GM12865 (cell line): ENCODE measurements at regions not wholly inside any gene's neighbourhood (a gene's known extent, or its start where the extent isn't known, plus 50 kb on each side); places are given as distances from the start of the nearest gene placed in this dataset.

Experiments used
- DNase-seq: peaks from one replicate; pipeline ENCODE4 v3.0.0; 2010; ENCODE audit warnings: low read depth
- H3K4me3 ChIP-seq: 2 replicates; pipeline ENCODE4 v1.5.1; 2011; ENCODE audit warnings: mild to moderate bottlenecking, low read depth, low read length, control low read depth
- TF ChIP-seq, protein P1 (sequence below): IDR thresholded peaks from 2 replicates; pipeline ENCODE4 v1.5.1; 2011; ENCODE audit warnings: low read length, control low read depth, low read depth, inconsistent platforms; ENCODE audit not compliant: insufficient read depth; ENCODE audit errors: missing control alignments

DNA sequence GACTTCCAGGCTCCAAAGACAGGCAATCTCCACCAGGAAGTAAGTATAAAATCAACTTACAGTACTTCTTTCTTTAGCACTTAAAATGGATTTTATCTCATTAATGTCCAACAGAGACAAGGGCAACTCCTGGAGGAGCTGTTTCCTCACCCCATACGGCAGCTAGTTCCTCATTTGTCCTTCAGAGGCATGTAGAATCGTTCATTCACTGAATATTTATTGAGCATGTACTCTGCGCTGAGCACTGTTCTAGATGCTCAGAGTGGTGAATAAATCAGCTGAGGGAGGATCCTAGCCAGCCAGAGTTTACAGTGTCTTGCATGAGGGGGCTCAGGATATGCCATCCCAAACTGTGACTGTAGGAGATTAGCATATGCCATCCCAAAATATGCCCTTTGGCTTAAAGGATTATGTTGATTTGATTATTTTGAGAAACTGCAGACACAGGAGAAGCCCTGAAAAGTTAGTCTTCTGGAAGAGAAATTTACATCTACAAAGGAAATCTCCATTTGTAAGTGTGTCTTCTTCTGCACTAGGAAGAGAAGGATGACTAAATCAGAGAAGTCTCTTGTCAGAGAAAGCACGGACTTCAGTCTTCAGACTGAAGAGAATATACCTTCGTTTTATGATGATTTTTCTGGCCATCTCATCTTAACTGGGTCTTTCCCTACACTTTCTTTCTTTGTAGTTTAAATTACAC, 66.9 kb downstream of the BAMBI start:
- TF ChIP-seq, protein P1, sequence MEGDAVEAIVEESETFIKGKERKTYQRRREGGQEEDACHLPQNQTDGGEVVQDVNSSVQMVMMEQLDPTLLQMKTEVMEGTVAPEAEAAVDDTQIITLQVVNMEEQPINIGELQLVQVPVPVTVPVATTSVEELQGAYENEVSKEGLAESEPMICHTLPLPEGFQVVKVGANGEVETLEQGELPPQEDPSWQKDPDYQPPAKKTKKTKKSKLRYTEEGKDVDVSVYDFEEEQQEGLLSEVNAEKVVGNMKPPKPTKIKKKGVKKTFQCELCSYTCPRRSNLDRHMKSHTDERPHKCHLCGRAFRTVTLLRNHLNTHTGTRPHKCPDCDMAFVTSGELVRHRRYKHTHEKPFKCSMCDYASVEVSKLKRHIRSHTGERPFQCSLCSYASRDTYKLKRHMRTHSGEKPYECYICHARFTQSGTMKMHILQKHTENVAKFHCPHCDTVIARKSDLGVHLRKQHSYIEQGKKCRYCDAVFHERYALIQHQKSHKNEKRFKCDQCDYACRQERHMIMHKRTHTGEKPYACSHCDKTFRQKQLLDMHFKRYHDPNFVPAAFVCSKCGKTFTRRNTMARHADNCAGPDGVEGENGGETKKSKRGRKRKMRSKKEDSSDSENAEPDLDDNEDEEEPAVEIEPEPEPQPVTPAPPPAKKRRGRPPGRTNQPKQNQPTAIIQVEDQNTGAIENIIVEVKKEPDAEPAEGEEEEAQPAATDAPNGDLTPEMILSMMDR: no peak
- no peak overlapping the region for H3K4me3 ChIP-seq
- no peak for DNase-seq

DNA sequence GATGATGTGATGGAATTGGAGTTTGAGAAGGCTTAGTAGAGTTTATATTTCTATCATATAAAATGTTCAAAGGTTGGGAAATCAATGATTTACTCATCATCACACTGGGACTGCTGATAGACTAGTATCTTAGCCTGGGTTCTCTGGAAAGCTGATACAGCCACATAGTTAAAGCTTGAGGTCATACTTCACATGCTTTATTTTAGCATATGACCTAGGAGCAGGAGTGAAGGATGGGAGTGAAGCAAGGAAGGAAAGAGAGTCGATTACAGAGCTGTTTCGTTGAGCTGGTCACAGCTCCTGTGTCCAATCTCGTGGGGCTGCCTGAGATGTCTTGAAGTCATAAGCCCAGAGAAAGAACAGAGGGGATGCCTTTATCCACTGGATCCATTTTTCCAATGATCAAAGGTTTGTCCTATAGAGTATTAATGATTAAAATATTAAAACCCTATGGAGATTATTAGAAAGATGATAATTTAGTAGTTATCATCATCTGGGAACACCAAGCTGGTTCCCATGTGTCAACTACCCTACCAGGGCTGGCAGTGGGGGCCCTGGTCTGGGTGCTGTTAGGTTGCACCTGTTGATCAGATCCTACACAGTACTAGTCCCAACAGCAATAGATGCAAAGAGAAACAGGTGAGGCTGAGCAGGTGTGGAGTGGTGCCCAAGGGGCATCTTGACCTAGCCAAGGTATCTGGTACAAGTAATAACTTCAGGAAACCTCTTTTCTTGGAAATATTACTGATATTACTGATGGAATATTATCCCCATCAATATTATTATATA, 77.8 kb downstream of the BAMBI start:
- H3K4me3 ChIP-seq: no peak overlapping the region
- no peak for DNase-seq
- TF ChIP-seq, protein P1: no peak

DNA sequence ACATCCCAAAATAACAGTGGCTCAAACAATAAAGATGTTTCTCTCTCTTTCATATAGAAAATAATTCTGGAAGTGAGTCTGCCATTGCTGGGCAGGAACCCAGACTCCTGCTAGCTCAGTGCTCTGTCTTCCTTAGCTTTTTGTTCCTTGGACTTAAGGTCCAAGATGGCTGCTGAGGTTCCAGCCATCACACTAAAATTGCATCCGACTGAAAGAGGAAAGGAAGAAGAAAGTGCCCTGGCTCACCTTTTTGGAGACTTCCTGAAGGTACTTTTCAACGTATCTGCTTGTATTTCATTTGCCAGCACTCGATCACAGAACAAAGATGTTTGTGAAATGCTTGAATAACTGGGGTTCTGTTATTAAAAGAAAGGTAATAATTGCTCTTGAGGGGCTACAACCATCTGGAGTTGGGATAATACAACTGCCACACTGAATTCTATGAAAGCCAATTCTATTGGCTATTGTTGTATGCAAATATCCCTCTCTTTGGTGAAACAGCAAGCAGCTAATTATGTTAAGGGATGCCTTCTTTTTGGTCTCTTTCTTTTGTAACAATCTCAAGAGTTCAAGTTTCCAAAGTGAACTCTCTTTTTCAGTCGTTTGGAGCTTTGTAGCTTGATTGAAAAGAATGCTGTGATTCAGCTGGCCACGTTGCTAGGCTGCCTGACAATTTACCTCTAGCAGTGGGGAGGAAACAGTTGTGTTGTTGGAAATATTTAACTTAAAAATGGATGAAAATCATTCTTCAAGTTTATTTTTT, 83.9 kb downstream of the BAMBI start:
- TF ChIP-seq, protein P1: no peak
- DNase-seq: no peak
- H3K4me3 ChIP-seq: no peak overlapping the region

DNA sequence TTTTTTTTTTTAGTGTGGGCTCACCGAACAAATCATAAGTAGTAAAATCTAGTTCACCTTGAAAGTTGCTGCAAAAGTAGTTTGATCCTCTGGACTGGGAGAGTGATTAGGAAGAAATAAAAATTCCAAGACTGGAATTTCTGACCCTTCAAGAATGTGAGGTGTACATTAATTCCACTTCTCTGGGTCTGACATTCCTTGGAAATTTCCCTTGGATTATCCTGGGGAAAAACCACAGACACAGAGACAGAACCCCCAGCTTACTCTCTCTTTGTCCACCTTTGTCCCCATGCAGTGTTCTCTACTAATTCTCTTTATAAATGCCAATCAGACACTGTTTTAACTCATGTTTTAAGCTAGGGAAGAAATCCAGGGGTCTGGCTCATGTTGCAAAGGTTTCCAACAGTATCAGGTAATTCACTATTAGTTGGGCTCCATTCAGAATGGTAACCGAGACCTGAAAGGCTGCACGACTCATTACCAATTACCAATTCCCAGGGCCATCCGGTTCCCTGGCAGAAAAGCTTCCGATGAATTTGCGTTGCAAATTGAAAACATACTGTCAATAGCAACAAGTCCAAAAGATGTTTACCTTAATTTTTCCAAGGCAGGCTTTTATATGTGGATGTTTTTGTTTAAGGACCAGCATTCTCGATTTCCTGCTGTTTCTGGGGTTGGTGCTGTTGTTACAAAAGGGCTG, 86.3 kb downstream of the BAMBI start:
- TF ChIP-seq, protein P1: no peak
- H3K4me3 ChIP-seq: no peak overlapping the region
- no peak for DNase-seq

DNA sequence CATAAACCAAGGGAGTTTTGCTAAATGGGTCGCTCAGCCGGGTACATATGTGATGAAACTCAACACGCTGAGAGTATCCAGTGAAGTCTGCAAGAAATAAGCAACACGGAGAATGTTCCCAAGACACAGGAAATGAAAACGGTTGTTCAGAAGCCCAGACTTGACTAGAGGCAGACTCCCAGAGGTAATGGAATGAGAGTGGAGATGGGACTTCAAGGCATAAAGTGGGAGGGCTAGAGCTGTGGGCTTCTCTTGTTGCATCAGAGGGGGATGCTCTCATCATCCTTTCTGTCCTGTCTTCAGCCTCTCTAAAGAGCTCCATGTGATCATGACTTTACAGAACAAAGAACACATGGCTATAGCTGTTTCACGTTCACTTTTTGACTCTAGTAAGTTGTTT, 88.3 kb downstream of the BAMBI start:
- no peak overlapping the region for H3K4me3 ChIP-seq
- TF ChIP-seq, protein P1: no peak
- DNase-seq: no peak

DNA sequence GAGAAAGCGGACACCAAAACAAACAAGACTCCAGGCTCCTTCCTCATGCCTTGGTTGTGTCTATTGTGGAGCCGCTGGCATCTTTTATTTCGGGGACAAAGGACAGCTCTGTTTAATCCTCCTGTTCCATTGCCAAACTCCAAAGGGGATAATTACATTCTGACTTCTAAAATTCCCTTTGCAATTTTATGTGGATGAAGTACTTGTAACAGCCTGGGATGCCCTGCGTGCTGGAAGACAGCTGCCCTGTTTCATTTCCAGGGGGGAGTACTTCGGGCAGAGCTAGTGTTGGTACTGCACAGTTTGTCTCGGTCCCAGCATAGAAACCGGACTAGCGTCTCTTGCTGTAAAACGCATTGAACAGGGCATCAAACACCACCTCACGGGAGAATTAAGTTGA, 90.9 kb downstream of the BAMBI start:
- no peak overlapping the region for H3K4me3 ChIP-seq
- no peak for DNase-seq
- TF ChIP-seq, protein P1: no peak
